D341Med (cell line): ENCODE measurements at regions not wholly inside any gene's neighbourhood (a gene's known extent, or its start where the extent isn't known, plus 50 kb on each side); places are given as distances from the start of the nearest gene placed in this dataset.

ENCODE experiments used
- DNase-seq: peaks from one replicate; pipeline ENCODE4 v3.0.0; 2012; ENCODE audit warnings: low spot score

DNA sequence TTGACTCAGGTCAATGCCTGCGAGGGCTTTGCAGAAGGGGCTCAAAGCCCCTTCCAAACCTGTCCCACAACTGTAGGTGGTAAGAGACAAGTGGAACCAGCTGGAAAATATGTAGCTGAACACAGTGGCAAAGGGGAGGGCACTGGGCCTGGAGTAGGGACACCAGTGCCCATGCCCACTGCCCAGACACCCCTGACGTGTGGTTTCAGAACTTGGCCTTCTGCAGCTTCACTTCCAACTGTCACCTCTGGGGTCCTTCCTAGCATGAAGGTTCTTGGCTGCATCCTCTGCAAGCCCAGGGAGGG lies 233.1 kb upstream of the IRX1 start:
- no peak for DNase-seq

- DNase-seq, result no peak
These were observed 233.6 kb upstream of the IRX1 start for GRCh38 chr5:3361811-3362605.

DNA sequence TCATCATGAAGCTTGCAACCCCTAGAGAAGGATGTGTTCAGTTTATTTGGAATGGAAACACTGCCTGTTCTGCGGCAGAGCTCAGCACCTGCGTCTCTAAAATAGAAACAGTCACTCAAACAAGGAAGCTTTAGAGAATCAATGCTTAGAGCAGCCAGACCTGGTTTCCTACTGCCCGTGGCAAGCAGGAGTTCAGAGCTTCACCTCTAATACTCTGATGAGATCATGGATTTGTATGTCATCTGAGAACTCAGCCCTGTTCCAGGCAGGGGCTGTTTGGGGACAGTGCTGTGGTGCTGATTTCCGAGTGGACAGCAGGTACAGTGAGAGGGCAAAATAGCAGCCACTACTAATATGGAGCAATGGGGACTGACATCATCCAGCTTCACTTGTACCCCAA lies 236.0 kb upstream of the IRX1 start:
- DNase-seq, result no peak

GRCh38 chr5:3357291-3357690 lies 238.3 kb upstream of the IRX1 start:
- no peak for DNase-seq

DNA sequence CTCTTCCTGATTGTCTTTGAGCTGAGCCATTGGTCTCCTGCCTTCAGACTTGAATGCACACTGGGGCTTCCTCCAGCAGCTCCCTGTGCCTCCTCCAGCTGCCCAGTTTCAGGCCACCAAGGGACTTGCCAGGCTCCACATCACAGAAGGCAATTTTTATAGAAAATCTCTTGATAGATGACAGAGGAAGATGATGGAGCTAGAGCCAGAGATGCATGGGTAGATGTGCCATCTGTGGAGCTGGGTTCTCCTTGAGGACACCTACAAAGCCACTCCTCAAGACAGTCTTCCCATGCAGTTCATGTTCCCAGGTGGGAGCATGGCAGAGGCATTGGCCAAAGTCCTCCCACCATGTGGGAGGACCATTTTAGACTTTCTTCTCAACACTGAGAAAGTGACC lies 239.6 kb upstream of the IRX1 start:
- DNase-seq, result no peak

DNA sequence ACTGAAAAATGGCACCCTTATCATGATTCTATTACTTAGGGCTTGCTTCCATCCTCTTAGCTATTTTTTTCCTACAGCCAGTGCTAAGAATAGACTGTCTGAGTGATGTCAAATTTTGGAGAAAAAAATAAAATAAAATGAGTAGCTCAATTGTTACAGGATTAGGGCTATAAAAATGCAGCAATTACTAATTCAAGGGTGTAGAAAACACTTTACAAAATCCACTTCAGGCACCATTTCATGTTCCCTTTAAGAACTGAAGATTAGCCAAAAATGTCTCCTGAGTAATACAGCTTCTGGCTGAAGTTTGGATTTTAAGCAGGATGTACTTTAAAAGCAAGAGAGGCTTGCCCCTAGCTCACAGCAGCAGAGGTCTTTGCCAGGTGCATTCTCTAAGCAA lies 240.5 kb upstream of the IRX1 start:
- DNase-seq, result no peak

DNA sequence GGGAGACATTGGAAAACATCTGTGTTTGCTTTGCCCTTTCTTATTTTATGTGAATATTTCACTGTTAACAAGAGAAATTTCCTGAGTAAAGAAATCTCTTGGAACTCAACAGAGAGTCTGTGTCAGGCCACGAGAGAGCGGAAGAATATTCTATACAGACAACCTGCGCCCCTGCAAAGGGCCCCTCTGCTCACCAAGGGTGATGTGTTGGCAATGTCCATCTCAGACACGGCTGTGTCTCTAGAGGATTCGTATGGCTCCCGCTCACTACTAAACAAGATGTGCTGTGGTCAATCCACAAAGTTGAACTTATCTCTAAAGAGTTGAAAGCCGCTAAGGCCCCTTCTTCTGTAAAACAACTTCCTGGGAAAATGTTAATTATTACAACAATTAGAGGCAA lies 241.0 kb upstream of the IRX1 start:
- DNase-seq, result no peak

DNA sequence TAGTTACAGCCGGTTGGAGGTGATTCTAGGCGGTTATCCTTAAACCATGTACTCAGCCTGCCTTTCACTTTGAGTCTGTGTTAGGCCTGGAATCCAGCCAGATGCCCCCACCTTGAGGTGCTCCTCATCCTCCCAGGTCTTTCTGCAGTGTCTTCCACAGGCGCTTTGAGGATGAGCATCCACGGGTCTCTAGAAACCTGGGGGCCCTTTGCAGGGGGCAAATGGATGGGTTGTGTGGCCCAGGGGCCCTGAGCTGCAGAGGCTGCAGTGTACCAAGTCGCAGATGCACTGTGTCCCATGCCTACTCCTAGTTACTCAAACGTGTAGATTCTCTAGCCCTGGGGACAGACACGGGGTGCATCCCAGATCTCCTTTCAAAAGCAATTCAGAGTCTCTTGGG lies 242.1 kb upstream of the IRX1 start:
- DNase-seq, result no peak

DNA sequence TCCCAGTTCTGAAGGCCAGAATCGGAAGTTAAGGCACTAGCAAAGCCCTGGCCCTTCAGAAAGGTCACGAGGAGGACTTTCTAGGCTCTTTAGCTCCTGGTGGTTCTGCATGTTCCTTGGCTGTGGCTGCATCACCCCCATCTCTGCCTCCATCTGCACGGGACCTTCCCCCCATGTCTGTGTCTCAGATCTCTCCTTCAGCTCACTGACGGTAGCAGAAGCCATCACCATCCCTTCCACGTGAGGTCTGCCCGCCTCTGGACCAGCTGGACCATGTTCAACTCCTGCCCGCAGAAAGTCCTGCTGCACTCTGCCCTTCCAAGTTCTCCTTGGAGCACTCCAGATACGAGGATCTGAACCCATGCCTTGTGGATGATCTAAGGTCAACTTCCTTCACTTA lies 242.9 kb upstream of the IRX1 start:
- no peak for DNase-seq

DNA sequence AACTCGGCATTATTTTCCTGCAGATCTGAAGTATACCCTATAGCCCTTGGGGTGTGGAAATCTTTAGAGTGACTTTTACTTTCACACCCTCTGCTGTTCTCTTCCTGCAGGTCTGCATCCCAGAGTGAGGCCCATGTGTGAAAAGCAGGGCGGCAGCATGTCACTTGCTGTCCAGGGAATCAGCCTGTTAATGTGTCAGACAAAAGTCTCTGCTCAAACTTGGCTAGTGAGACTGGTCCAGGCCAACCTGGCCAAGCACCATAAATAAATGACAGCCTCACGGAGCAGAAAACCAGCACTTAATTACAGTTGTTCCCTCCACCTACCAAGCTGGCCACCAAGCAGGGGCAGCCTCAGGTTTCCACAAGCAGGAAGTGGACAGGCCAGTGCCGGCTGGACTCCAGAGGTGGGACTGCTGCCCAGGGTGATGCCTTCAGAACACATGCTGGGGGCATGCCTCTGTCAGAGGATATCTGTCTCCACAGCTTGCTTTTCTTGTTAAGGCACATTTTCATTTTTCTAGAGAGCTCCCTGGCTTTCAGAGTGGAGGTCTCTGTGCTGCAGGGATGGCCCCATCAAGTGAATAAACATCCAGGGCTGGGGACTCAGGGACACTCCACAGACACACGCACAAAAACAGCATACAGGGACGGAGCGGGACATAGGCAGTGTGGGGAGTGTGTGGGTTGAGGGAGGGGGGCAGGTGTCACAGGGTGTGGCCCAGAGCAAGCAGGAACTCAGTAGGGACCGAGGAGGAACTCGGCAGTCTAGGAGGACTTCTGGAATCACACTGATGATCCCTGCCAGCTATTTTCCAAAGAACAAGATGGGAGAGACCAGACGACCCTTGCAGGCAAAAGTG lies 243.8 kb upstream of the IRX1 start:
- no peak for DNase-seq

GRCh38 chr5:3350781-3351180 lies 244.9 kb upstream of the IRX1 start:
- no peak for DNase-seq

DNA sequence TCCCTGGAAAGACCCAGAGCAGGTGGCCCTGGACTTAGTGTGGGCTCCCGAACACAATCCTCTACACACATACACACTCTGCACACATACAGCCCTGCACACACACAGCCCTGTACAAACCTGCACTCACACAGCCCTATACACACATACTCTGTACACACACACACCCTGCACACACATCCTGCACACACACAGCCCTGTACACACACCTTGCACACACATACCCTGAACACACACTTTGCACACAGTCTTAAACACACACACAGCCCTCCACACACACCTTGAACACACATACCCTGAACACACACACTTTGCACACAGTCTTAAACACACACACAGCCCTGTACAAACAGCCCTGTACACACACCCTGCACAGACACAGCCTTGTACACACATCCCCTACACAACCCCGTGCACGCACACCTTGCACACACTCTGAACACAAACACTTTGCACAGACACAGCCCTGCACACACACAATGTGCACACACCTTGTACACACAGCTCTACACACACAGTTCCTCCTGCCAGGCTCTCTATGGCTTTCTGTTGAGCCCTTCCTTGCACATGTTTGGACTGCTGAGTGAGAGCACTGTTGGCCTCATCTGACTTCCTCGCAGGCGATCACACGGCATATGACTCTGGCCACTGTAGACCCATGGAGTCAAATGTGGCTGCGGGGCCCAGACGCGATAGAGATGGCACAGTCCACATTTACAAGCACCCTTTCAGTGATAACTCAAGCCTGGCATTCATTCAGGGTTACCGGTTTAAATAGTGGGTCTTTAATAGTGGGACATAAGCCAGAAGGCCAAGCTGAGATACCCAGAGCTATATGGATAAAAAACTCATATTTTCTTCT lies 245.7 kb upstream of the IRX1 start:
- no peak for DNase-seq

- DNase-seq, result no peak
These were observed 246.8 kb upstream of the IRX1 start for GRCh38 chr5:3348576-3349535.

- no peak for DNase-seq
These were observed 247.9 kb upstream of the IRX1 start for GRCh38 chr5:3347741-3348140.

DNA sequence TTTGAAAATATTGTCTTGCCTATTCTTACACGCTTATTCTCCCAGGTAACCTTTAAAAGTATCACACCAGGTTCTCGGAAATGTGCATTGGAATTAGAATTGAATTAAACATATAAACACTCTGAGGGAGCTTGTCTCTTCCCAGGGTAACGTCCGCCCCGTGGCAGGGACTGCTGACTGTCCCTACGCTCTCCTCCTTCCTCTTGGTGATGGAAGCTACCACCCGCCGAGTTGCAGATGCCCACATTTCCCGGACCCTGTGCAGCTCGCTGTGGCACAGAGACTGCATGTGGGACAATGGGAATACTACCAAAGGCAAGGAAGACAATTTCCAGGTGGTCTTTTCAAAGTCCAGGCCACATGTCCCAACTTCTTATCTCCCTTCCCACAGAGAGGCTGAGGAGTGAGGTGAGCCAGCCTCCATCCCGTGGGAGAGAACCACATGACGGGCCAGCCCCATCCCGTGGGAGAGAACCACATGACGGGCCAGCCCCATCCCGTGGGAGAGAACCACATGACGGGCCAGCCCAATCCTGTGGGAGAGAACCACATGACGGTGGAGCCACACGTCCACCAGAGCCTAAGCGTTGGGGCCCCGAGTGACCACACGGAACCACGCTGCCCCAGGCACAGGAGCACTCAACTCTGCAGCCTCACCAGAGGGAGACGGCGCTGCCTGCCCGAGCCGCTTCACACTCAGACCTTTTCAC lies 249.4 kb upstream of the IRX1 start:
- no peak for DNase-seq

DNA sequence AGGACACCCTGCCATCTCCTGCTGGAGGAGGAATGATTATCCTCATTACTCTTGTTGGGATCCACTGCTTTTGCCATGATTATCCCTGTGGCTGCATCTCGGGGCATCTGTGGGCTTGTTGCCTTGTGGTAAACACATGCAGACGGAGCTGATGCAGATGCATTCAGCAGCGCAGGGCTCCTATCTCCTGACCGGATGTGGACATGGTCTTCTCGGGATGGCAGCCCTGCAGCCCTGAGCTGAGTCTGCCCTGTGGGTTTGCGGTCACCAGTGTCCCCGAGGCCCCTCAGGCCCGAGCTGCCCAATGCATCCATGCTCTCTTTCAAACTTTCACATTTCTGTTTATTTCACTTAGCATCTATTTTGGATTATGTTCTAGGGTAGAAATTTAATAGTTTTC lies 250.4 kb upstream of the IRX1 start:
- no peak for DNase-seq

GRCh38 chr5:3344671-3345070 lies 251.0 kb upstream of the IRX1 start:
- DNase-seq, result no peak

DNA sequence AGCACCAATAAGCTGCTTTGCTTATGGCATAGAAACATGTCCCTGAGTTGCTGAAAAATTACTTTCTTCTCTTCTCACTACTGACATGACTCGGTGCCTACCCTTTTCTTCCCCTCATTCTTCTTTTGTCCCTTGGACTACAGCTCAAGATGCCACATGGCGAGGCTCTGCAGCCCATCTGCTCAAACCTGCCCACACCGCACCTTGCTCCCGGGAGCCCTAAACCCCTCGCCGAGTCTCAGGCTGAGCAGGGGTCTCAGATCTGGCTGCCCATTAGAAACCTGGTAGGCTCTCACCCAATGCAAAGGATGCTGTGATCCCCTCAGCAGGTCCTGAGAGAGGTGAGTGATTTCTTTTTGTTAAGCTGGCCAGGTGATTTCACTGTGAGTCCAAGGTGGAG lies 251.7 kb upstream of the IRX1 start:
- DNase-seq, result no peak

DNA sequence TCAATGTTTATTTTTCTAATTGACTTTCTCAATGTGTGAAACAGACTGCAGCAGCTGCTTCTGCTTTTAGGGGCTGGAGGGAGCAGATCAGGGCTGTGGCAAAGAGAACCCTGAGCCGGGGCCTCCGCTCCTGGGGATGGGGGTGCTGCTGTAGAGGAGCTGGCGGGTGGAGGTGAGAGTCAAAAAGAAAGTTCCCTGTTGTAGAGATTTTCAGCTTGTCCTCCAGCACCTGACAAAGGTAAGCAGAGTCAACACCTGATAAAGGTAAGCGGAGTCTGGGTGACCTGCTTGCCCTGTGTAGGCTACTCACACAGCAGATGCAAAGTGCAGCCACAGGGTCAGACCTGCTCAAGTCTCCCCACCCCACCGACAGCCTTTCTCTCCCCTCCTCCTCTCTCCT lies 252.4 kb upstream of the IRX1 start:
- DNase-seq, result no peak

DNA sequence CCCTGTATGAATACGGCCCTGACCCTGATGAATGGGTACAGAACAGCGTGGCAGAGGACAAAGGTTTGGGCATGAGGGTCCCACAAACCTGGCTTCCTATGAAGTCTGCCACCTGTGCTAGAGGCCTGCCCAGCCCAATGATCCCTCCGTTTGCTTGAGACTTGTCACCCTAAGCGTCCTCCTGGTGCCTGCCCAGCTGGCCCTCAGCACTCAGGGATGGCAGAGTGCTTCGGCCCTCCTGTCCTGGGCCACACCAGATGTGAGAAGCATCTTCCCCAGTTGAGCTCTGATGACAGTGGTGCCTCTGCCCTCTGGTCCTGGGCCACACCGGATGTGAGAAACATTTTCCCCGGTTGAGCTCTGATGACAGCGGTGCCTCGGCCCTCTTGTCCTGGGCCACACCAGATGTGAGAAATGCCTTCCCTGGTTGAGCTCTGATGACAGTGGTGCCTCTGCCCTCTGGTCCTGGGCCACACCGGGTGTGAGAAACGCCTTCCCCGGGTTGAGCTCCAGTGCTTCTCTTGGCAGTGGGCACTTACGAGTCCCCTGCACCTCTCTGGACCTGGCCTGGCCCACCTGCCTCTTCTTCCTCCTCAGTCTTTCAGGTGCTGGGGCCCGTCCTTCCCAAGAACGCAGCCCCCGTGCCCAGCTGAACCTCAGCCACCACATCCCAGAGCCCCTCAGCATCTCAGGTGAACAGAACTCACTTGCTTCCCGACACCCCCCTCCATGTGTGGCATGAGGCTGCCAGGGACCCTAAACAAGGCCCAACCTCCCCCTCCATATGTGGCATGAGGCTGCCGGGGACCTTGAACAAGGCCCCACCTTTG lies 253.1 kb upstream of the IRX1 start:
- no peak for DNase-seq
